GM12878 (cell line): ENCODE measurements at regions not wholly inside any gene's neighbourhood (a gene's known extent, or its start where the extent isn't known, plus 50 kb on each side); places are given as distances from the start of the nearest gene placed in this dataset.

Experiments
- ATAC-seq: fragments of 200-7000 bp; cut with Tn5 transposase; 3 replicates; pipeline ENCODE4 v1.9.1; 2020; ENCODE audit warnings: mild to moderate bottlenecking, moderate library complexity
- BruUV-seq: library from RNA; stranded (reverse); fragments of 400-500 nt; replicated peaks from 2 replicates; lab custom pipeline; 2021; lab: Mats Ljungman, UMichigan
- CTCF ChIA-PET: fragments of 300-600 bp; sonication (Branson Sonifier 250); formaldehyde crosslinking; extraction: SDS; loops from one replicate; lab custom pipeline; 2021; ENCODE audit warnings: inconsistent platforms; lab: Yijun Ruan, JAX
- POLR2A ChIA-PET: fragments of 350-600 bp; formaldehyde crosslinking; extraction: SDS; loops from one replicate; lab custom pipeline; 2021; ENCODE audit warnings: inconsistent platforms; lab: Charles Lee
- RAD21 ChIA-PET: fragments of 300-600 bp; sonication (Branson Sonifier 250); formaldehyde crosslinking; loops from one replicate; lab custom pipeline; 2023; ENCODE audit warnings: antibody characterized with exemption; ENCODE audit not compliant: unreplicated experiment; lab: Charles Lee
- SMC1A ChIA-PET: fragments of 300-600 bp; sonication (Branson Sonifier 250); formaldehyde crosslinking; loops from one replicate; lab custom pipeline; 2023; ENCODE audit not compliant: unreplicated experiment, uncharacterized antibody; lab: Charles Lee
- DNase-seq: peaks from one replicate; pipeline ENCODE4 v3.0.0-alpha.2; 2011; ENCODE audit warnings: low read depth, low spot score
- FAIRE-seq: peaks from 3 replicates; lab custom pipeline; 2011; peaks lifted over from hg19 to GRCh38; lab: Jason Lieb, UNC
- H2AFZ ChIP-seq: 2 replicates; pipeline ENCODE4 v1.6.0; 2011; ENCODE audit warnings: low read depth, low read length, control low read depth; ENCODE audit not compliant: control insufficient read depth
- H3K27ac ChIP-seq: 2 replicates; pipeline ENCODE4 v1.5.1; 2011; ENCODE audit warnings: control low read depth; ENCODE audit not compliant: control insufficient read depth, insufficient read depth
- H3K27me3 ChIP-seq, 2 experiments: replicated peaks in 1 of 2; 2 replicates each; pipeline versions ENCODE4 v1.6.0 to v1.6.1; 2011; ENCODE audit warnings: low read length in 1 of 2; ENCODE audit not compliant: control insufficient read depth in 2 of 2, insufficient read depth in 2 of 2
- H3K36me3 ChIP-seq, 2 experiments: 2 replicates each; pipeline ENCODE4 v1.5.1; 2011; ENCODE audit warnings: low read length in 1 of 2; ENCODE audit not compliant: control insufficient read depth in 2 of 2, insufficient read depth in 2 of 2
- H3K4me1 ChIP-seq: 2 replicates; pipeline ENCODE4 v1.6.1; 2011; ENCODE audit warnings: mild to moderate bottlenecking, low read length, moderate library complexity, mixed read lengths; ENCODE audit not compliant: control insufficient read depth, insufficient read depth
- H3K4me2 ChIP-seq: 2 replicates; pipeline ENCODE4 v1.6.0; 2011; ENCODE audit warnings: control low read depth; ENCODE audit not compliant: control insufficient read depth, insufficient read depth
- H3K4me3 ChIP-seq: fragments of 200-600 bp; sonication (generic); 2 replicates; pipeline ENCODE4 v1.5.1; 2016
- H3K79me2 ChIP-seq: 2 replicates; pipeline ENCODE4 v1.6.0; 2011; ENCODE audit warnings: low read length; ENCODE audit not compliant: control insufficient read depth, insufficient read depth
- H3K9ac ChIP-seq: 2 replicates; pipeline ENCODE4 v1.8.0; 2011; ENCODE audit warnings: low read length, control low read depth, mixed read lengths; ENCODE audit not compliant: control insufficient read depth, insufficient read depth
- H3K9me3 ChIP-seq: replicated peaks from 3 replicates; pipeline ENCODE4 v1.5.1; 2011; ENCODE audit warnings: mild to moderate bottlenecking, low read length; ENCODE audit not compliant: control insufficient read depth, insufficient read depth
- H4K20me1 ChIP-seq: 2 replicates; pipeline ENCODE4 v1.6.0; 2011; ENCODE audit not compliant: control insufficient read depth, insufficient read depth
- BMI1 ChIP-seq: fragments of 450-650 bp; IDR thresholded peaks from 2 replicates; pipeline ENCODE4 v1.6.1; 2016; ENCODE audit warnings: mild to moderate bottlenecking, moderate library complexity, borderline replicate concordance
- CEBPB ChIP-seq, 2 experiments: fragments of 150-350 bp in 1 of 2; IDR thresholded peaks; 2 replicates each; pipeline ENCODE4 v1.6.1; 2012 to 2014; ENCODE audit warnings: low read depth in 2 of 2, low read length in 2 of 2, borderline replicate concordance in 1 of 2, inconsistent platforms in 1 of 2
- EGR1 ChIP-seq, 2 experiments: IDR thresholded peaks; 1 replicate in 1 of 2; 2 replicates in 1 of 2; pipeline ENCODE4 v1.6.1; 2011 to 2012; ENCODE audit warnings: low read depth in 2 of 2, low read length in 2 of 2, borderline replicate concordance in 1 of 2, mild to moderate bottlenecking in 1 of 2, moderate library complexity in 1 of 2
- HDAC6 ChIP-seq: fragments of 200-600 bp; sonication (generic); IDR thresholded peaks from one replicate; pipeline ENCODE4 v1.8.0; 2017; ENCODE audit warnings: antibody characterized with exemption; ENCODE audit not compliant: unreplicated experiment
- HDGF ChIP-seq: fragments of 450-650 bp; IDR thresholded peaks from 2 replicates; pipeline ENCODE4 v1.6.1; 2016; ENCODE audit warnings: antibody characterized with exemption
- IRF4 ChIP-seq: IDR thresholded peaks from 2 replicates; pipeline ENCODE4 v1.6.1; 2011; ENCODE audit warnings: low read depth, low read length
- LARP7 ChIP-seq: fragments of 450-650 bp; IDR thresholded peaks from 2 replicates; pipeline ENCODE4 v1.6.1; 2017; ENCODE audit warnings: mild to moderate bottlenecking
- MEF2B ChIP-seq: fragments of 450-650 bp; IDR thresholded peaks from 2 replicates; pipeline ENCODE4 v1.6.1; 2018; ENCODE audit warnings: mild to moderate bottlenecking, moderate library complexity; ENCODE audit not compliant: partially characterized antibody, poor library complexity, severe bottlenecking
- NFIC ChIP-seq: IDR thresholded peaks from 2 replicates; pipeline ENCODE4 v1.6.1; 2012; ENCODE audit warnings: low read depth, mild to moderate bottlenecking, inconsistent platforms, low read length, moderate library complexity
- NR2C2 ChIP-seq: IDR thresholded peaks from 2 replicates; pipeline ENCODE4 v1.6.1; 2011; ENCODE audit warnings: borderline replicate concordance, low read depth; ENCODE audit not compliant: control insufficient read depth, insufficient read length
- RBBP5 ChIP-seq: fragments of 200-600 bp; sonication (generic); conservative IDR thresholded peaks from 2 replicates; pipeline ENCODE4 v1.6.1; 2016
- RELA ChIP-seq: fragments of 450-650 bp; IDR thresholded peaks from 2 replicates; pipeline ENCODE4 v1.8.0; 2014; ENCODE audit warnings: borderline replicate concordance; ENCODE audit not compliant: partially characterized antibody
- RELB ChIP-seq: fragments of 450-650 bp; IDR thresholded peaks from 2 replicates; pipeline ENCODE4 v1.6.1; 2017; ENCODE audit warnings: low read depth, mild to moderate bottlenecking, moderate library complexity
- SKIL ChIP-seq: fragments of 450-650 bp; IDR thresholded peaks from 2 replicates; pipeline ENCODE4 v1.6.1; 2017; ENCODE audit warnings: mild to moderate bottlenecking, low read depth, inconsistent platforms; ENCODE audit not compliant: poor library complexity, severe bottlenecking
- STAT1 ChIP-seq: fragments of 450-650 bp; conservative IDR thresholded peaks from 2 replicates; pipeline ENCODE4 v1.6.1; 2014; ENCODE audit warnings: antibody characterized with exemption, mild to moderate bottlenecking
- SUZ12 ChIP-seq: fragments of 200-600 bp; sonication (generic); IDR thresholded peaks from one replicate; pipeline ENCODE4 v1.6.1; 2018; ENCODE audit warnings: antibody characterized with exemption, mild to moderate bottlenecking; ENCODE audit not compliant: unreplicated experiment
- ZBTB33 ChIP-seq: fragments of 450-650 bp; IDR thresholded peaks from 2 replicates; pipeline ENCODE4 v1.6.1; 2017; ENCODE audit warnings: mild to moderate bottlenecking
- whole genome bisulfite sequencing: methylation state at CpG from one replicate; pipeline ENCODE4 v1.1.6; 2016; ENCODE audit warnings: low lambda C conversion rate; ENCODE audit not compliant: insufficient replicate concordance, insufficient coverage; ENCODE audit errors: missing lambda C conversion rate; 5-methylcytosine and 5-hydroxymethylcytosine counted together
- in situ Hi-C: fragments of 300-500 bp; cut with MboI; formaldehyde crosslinking; loops from 9 replicates; pipeline ENCODE4 v1.14.3; 2018; ENCODE audit warnings: mixed read lengths
- intact Hi-C: fragments of 100-400 bp; cut with micrococcal nuclease; formaldehyde crosslinking; loops from one replicate; pipeline ENCODE4 v1.14.2; 2022; ENCODE audit not compliant: unreplicated experiment

DNA sequence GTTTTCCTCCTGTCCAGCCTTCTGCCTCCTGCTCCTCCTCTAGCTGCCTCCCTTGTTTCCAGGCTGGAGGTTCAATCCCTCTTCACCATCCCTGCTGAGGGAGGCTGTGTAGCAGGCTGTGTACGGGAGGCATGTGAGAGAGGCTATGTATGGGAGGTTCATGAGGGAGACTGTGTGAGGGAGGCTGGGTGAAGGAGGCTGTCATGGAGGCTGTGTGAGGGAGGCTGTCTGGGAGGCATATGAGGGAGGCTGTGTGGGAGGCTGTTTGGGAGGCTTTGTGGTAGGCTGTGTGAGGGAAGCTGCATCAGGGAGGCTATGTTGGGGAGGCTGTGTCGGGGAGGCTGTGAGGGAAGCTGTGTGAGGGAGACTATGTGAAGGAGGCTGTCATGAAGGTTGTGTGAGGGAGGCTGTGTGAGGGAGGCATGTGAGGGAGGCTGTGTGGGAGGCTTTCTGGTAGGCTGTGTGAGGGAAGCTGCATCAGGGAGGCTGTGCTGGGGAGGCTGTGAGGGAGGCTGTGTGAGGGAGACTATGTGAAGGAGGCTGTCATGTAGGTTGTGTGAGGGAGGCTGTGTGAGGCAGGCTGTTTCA, 123.7 kb upstream of the RNF32 start:
- Histone ChIP-seq H3K4me3 (no peak overlapping the region), H3K36me3 (no peaks in the 10 kb centered on the region), H3K27ac (no peak overlapping the region), H3K79me2 (no peaks in the 10 kb centered on the region), H3K9me3 (no peaks in the 10 kb centered on the region; the same call in 2 of the 3 replicates), H3K4me2 (no peak overlapping the region)
- DNase-seq, result no peak
- ChIA-PET POLR2A (no interaction called here), RAD21 (no interaction called here)
- WGBS, result 21% methylated on average over 2 of the region's 2 CpGs
- FAIRE-seq, result no peak
- BruUV-seq, result no TSS peak
- ATAC-seq, result no peak
- TF ChIP-seq SKIL (no peak), BMI1 (no peak), HDGF (no peak), SUZ12 (no peak), EGR1 (IDR thresholded peaks at IDR 0.05; ENCODE audit: borderline replicate concordance in 1 of 2, low read depth in 2 of 2, low read length in 2 of 2) (no peak), NR2C2 (no peak), RELA (no peak), HDAC6 (no peak), CEBPB (IDR thresholded peaks at IDR 0.05; ENCODE audit: borderline replicate concordance in 1 of 2, low read depth in 2 of 2, low read length in 2 of 2) (no peak), RBBP5 (no peak), LARP7 (no peak), IRF4 (no peak), MEF2B (no peak), STAT1 (no peak), ZBTB33 (no peak), RELB (no peak), NFIC (no peak)
- TF ChIP-seq, all 136 proteins: peak for 0
- no peak overlapping the region for H3K9ac ChIP-seq
- in situ Hi-C loops, result no loop called here
- no peaks in the 10 kb centered on the region for H3K4me1 ChIP-seq
- CTCF ChIA-PET, result no interaction called here
- H2AFZ ChIP-seq, result no peak overlapping the region
- SMC1A ChIA-PET, result no interaction called here
- no peaks in the 10 kb centered on the region for H4K20me1 ChIP-seq
- no peaks in the 10 kb centered on the region for H3K27me3 ChIP-seq
- intact Hi-C loops, result no loop called here
